K562 (cell line): ENCODE measurements at regions not wholly inside any gene's neighbourhood (a gene's known extent, or its start where the extent isn't known, plus 50 kb on each side); places are given as distances from the start of the nearest gene placed in this dataset.

ENCODE experiments used
- ATAC-seq: fragments of 200-7000 bp; cut with Tn5 transposase; 3 replicates; pipeline ENCODE4 v1.9.1; 2020; ENCODE audit warnings: moderate library complexity
- BruUV-seq: library from RNA; stranded (reverse); fragments of 400-500 nt; replicated peaks from 2 replicates; lab custom pipeline; 2021; lab: Mats Ljungman, UMichigan
- CTCF ChIA-PET: fragments of 300-600 bp; formaldehyde crosslinking; extraction: SDS; loops from one replicate; lab custom pipeline; 2021; ENCODE audit warnings: low intra/inter-chr PET ratio; lab: Yijun Ruan, JAX
- POLR2A ChIA-PET: fragments of 300-600, 350-650 bp; sonication (Branson Sonifier 250); formaldehyde crosslinking; extraction: SDS; loops from one replicate; lab custom pipeline; 2021; ENCODE audit warnings: antibody characterized with exemption, inconsistent platforms; lab: Yijun Ruan, JAX
- DNase-seq, 4 experiments: peaks; one replicate each; pipeline versions ENCODE4 v3.0.0 to v3.0.0-alpha.2; 2011 to 2018; ENCODE audit warnings: low spot score in 3 of 4, mixed read lengths in 3 of 4; ENCODE audit errors: extremely low read depth in 1 of 4
- FAIRE-seq: peaks from 2 replicates; lab custom pipeline; 2011; peaks lifted over from hg19 to GRCh38; lab: Jason Lieb, UNC
- H2AFZ ChIP-seq: 2 replicates; pipeline ENCODE4 v1.6.0; 2011; ENCODE audit warnings: low read depth, low read length, control low read depth, inconsistent platforms
- H3K27ac ChIP-seq: fragments of 200-600 bp; 3 replicates; pipeline ENCODE4 v1.8.0; 2011; ENCODE audit warnings: low read depth, mild to moderate bottlenecking, control low read depth, inconsistent platforms, low read length, moderate library complexity, mixed read lengths; ENCODE audit errors: extremely low read depth
- H3K27me3 ChIP-seq, 2 experiments: fragments of 300-600 bp in 1 of 2; 2 replicates in 1 of 2; 3 replicates in 1 of 2; pipeline versions ENCODE4 v1.6.0 to v1.8.0; 2011; ENCODE audit warnings: inconsistent platforms in 2 of 2, low read length in 2 of 2, mild to moderate bottlenecking in 1 of 2, mixed read lengths in 1 of 2, moderate library complexity in 1 of 2; ENCODE audit not compliant: control insufficient read depth in 2 of 2, insufficient read depth in 2 of 2
- H3K36me3 ChIP-seq: fragments of 300-600 bp; 3 replicates; pipeline ENCODE4 v1.8.0; 2011; ENCODE audit warnings: mild to moderate bottlenecking, low read length, inconsistent platforms; ENCODE audit not compliant: control insufficient read depth, insufficient read depth
- H3K4me1 ChIP-seq, 2 experiments: fragments of 200-600 bp in 1 of 2; replicated peaks in 1 of 2; 2 replicates in 1 of 2; 3 replicates in 1 of 2; pipeline versions ENCODE4 v1.5.1 to v1.8.0; 2011; ENCODE audit warnings: inconsistent platforms in 2 of 2, low read length in 2 of 2, mild to moderate bottlenecking in 1 of 2, mixed read lengths in 1 of 2, moderate library complexity in 1 of 2; ENCODE audit not compliant: control insufficient read depth in 2 of 2, insufficient read depth in 2 of 2
- H3K4me2 ChIP-seq: 2 replicates; pipeline ENCODE4 v1.6.1; 2011; ENCODE audit warnings: low read length, control low read depth, inconsistent platforms, mixed read lengths; ENCODE audit not compliant: insufficient read depth
- H3K4me3 ChIP-seq: fragments of 200-600 bp; sonication (generic), shearing (Covaris generic); 2 replicates; pipeline ENCODE4 v1.5.1; 2016; ENCODE audit warnings: control low read depth, inconsistent platforms
- H3K79me2 ChIP-seq: fragments of 200-600 bp; 3 replicates; pipeline ENCODE4 v1.8.0; 2011; ENCODE audit warnings: low read length, inconsistent platforms; ENCODE audit not compliant: control insufficient read depth, insufficient read depth
- H3K9ac ChIP-seq, 2 experiments: 2 replicates each; pipeline versions ENCODE4 v1.6.0 to v1.6.1; 2011; ENCODE audit warnings: low read depth in 2 of 2, low read length in 2 of 2, control low read depth in 1 of 2, inconsistent platforms in 1 of 2, mild to moderate bottlenecking in 1 of 2, mixed read lengths in 1 of 2; ENCODE audit not compliant: insufficient read depth in 1 of 2
- H3K9me1 ChIP-seq: one replicate; pipeline ENCODE4 v1.6.0; 2011; ENCODE audit warnings: inconsistent platforms, mild to moderate bottlenecking, low read length, moderate library complexity; ENCODE audit not compliant: control insufficient read depth, insufficient read depth
- H3K9me3 ChIP-seq: replicated peaks from 2 replicates; pipeline ENCODE4 v1.5.1; 2011; ENCODE audit warnings: low read depth, low read length, inconsistent platforms; ENCODE audit not compliant: control insufficient read depth, insufficient read depth
- H4K20me1 ChIP-seq: replicated peaks from 2 replicates; pipeline ENCODE4 v1.6.1; 2011; ENCODE audit warnings: low read length, inconsistent platforms, mixed read lengths; ENCODE audit not compliant: control insufficient read depth, insufficient read depth
- CHD1 ChIP-seq: fragments of 200-600 bp; sonication (generic); IDR thresholded peaks from one replicate; pipeline ENCODE4 v1.6.1; 2012; ENCODE audit warnings: mild to moderate bottlenecking, moderate library complexity, low read length, inconsistent platforms
- JUND ChIP-seq, 2 experiments: IDR thresholded peaks; 2 replicates in 1 of 2; 3 replicates in 1 of 2; pipeline ENCODE4 v1.6.1; 2011; ENCODE audit warnings: borderline replicate concordance in 2 of 2, low read depth in 2 of 2, low read length in 2 of 2, improper control_type of control experiment in 1 of 2, missing biosample characterization in 1 of 2, missing genetic modification characterization in 1 of 2, missing genetic modification reagents in 1 of 2
- KLF1 ChIP-seq: fragments of 450-650 bp; IDR thresholded peaks from 2 replicates; pipeline ENCODE4 v1.6.1; 2016; ENCODE audit warnings: missing genetic modification characterization, missing compliant biosample characterization
- NCOA4 ChIP-seq: fragments of 450-650 bp; IDR thresholded peaks from 2 replicates; pipeline ENCODE4 v1.6.1; 2018; ENCODE audit warnings: mild to moderate bottlenecking; ENCODE audit not compliant: partially characterized antibody
- RBM39 ChIP-seq: fragments of 200-400 bp; formaldehyde crosslinking; optimal IDR thresholded peaks from 2 replicates; pipeline ENCODE3; 2018; ENCODE audit warnings: low read depth, low read length
- SMARCB1 ChIP-seq: IDR thresholded peaks from 2 replicates; pipeline ENCODE4 v1.6.1; 2011; ENCODE audit warnings: improper control_type of control experiment, low read depth; ENCODE audit not compliant: insufficient read length
- STAT5B ChIP-seq: fragments of 250-450 bp; sonication (Bioruptor Pico); IDR thresholded peaks from 2 replicates; pipeline ENCODE4 v1.8.0; 2021; ENCODE audit warnings: mild to moderate bottlenecking, inconsistent platforms
- ZBTB5 ChIP-seq: fragments of 450-650 bp; IDR thresholded peaks from 2 replicates; pipeline ENCODE4 v1.6.1; 2017; ENCODE audit warnings: antibody characterized with exemption
- ZNF445 ChIP-seq: fragments of 250-450 bp; sonication (Bioruptor Pico); IDR thresholded peaks from 2 replicates; pipeline ENCODE4 v1.4.0; 2020; ENCODE audit warnings: low read depth, mild to moderate bottlenecking, moderate library complexity
- ZNF75A ChIP-seq: fragments of 450-650 bp; formaldehyde crosslinking; IDR thresholded peaks from 2 replicates; pipeline ENCODE4 v1.4.0; 2020; ENCODE audit warnings: mild to moderate bottlenecking
- ZNF766 ChIP-seq: fragments of 200-800 bp; sonication (Bioruptor generic); conservative IDR thresholded peaks from 2 replicates; pipeline ENCODE4 v1.6.1; 2016; ENCODE audit warnings: missing genetic modification characterization, missing compliant biosample characterization
- ZNF830 ChIP-seq: fragments of 250-450 bp; sonication (Bioruptor Pico); IDR thresholded peaks from 2 replicates; pipeline ENCODE4 v1.5.0; 2021; ENCODE audit warnings: mild to moderate bottlenecking
- WGBS: fragments of 100-300 bp; shearing (Covaris generic); methylation state at CpG from one replicate; pipeline ENCODE4 v1.1.6; 2016; ENCODE audit warnings: low coverage, mixed read lengths; ENCODE audit not compliant: insufficient coverage; ENCODE audit errors: missing lambda C conversion rate; 5-methylcytosine and 5-hydroxymethylcytosine counted together
- in situ Hi-C: fragments of 300-500 bp; cut with MboI; formaldehyde crosslinking; loops from 4 replicates; pipeline ENCODE4 v1.15.0; 2018; ENCODE audit warnings: inconsistent platforms, mixed read lengths
- intact Hi-C: fragments of 100-400 bp; cut with micrococcal nuclease; formaldehyde crosslinking; loops from 2 replicates; pipeline ENCODE4 v1.14.2; 2022

GRCh38 chr16:79768276-79768970, 167.9 kb upstream of the MAF start:
- ChIA-PET POLR2A (interaction anchor here (0.5 to 2.2 kb wide), 6 partner anchors 10 to 851 kb away, joined by 3 to 8 read pairs (median 4); no protein-coding TSS in a partner anchor), CTCF (interaction anchor here (1.5 kb wide), 1 partner anchor 316 kb away, joined by 5 read pairs; no protein-coding TSS in a partner anchor)
- ATAC-seq (no peak), DNase-seq (peak in 2 of 4 experiments; percentile 22 to 43), FAIRE-seq (no peak)
- Histone ChIP-seq H3K4me1 (peaks cover 11 to 36% of the 10 kb centered on the region in 2 experiments), H3K79me2 (no peaks in the 10 kb centered on the region; the same call in 2 of the 3 replicates), H3K9me1 (no peaks in the 10 kb centered on the region), H3K4me3 (no peak overlapping the region), H3K9ac (peak overlapping the region in 1 of 2 experiments; percentile 65; a peak in 1 of 4 replicates), H3K27ac (peak overlapping the region; percentile 27; the same call in 1 of the 3 replicates), H3K4me2 (peak overlapping the region; percentile 48), H2AFZ (peak overlapping the region; percentile 86), H3K9me3 (no peaks in the 10 kb centered on the region), H3K27me3 (no peaks in the 10 kb centered on the region), H3K36me3 (no peaks in the 10 kb centered on the region), H4K20me1 (no peaks in the 10 kb centered on the region)
- in situ Hi-C loops (no loop called here), intact Hi-C loops (no loop called here)
- no TSS peak for BruUV-seq
- no peak for TF ChIP-seq RBM39
- TF ChIP-seq ZNF830 = no peak
- TF ChIP-seq ZBTB5 = no peak
- no peak for TF ChIP-seq ZNF75A (CRISPR knock-in tag)
- TF ChIP-seq KLF1 (tag) = no peak
- 0 out of 2 replicates have a peak, but pooled peaks have one; percentile 20 for TF ChIP-seq ZNF766 (CRISPR knock-in tag)
- no peak for TF ChIP-seq SMARCB1
- TF ChIP-seq JUND (IDR thresholded peaks at IDR 0.05; ENCODE audit: borderline replicate concordance, low read depth, low read length) = no peak
- TF ChIP-seq JUND (tag; IDR thresholded peaks at IDR 0.05; ENCODE audit: borderline replicate concordance, low read depth, low read length) = peak; percentile 11; the same call in 1 of the 3 replicates
- no peak for TF ChIP-seq NCOA4
- TF ChIP-seq CHD1 = no peak
- TF ChIP-seq ZNF445 (CRISPR knock-in tag) = no peak
- no peak for TF ChIP-seq STAT5B (CRISPR knock-in tag)
- WGBS = 17% methylated on average over 10 of the region's 10 CpGs
